GM12875 (cell line): ENCODE measurements at regions not wholly inside any gene's neighbourhood (a gene's known extent, or its start where the extent isn't known, plus 50 kb on each side); places are given as distances from the start of the nearest gene placed in this dataset.
"Not testable (repeated sequence)": the region's sequence is repeated elsewhere in the genome, so short reads cannot be mapped to it uniquely, and the experiment has no call there.

ENCODE experiments used
- H3K4me3 ChIP-seq: one replicate; pipeline ENCODE4 v1.5.1; 2011; ENCODE audit warnings: low read depth, low read length, control low read depth
- CTCF ChIP-seq: IDR thresholded peaks from 2 replicates; pipeline ENCODE4 v1.5.1; 2011; ENCODE audit warnings: low read depth, mild to moderate bottlenecking, control low read depth, inconsistent platforms, low read length, moderate library complexity, borderline replicate concordance; ENCODE audit not compliant: insufficient read depth

DNA sequence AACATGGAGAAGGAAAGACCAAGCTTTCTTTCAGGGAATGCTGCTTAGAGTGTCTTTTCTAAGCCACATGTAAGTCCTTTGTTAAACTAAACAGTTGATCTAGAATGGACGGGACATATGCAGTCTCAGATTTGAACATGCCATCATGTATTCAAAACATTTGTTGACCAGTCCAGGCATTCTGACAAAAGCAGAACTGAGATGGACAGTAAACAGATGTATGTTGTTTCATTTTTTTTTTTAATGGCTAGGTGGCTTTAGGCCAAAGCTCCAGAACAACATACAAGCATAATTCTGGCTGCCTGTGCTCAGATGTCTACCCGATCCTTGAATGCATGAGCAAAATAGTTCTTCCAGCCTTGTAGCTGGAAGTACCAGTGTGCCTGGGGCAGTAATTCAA, 1211.4 kb upstream of the FAM98A start:
- no peak for TF ChIP-seq CTCF
- no peak overlapping the region for H3K4me3 ChIP-seq

DNA sequence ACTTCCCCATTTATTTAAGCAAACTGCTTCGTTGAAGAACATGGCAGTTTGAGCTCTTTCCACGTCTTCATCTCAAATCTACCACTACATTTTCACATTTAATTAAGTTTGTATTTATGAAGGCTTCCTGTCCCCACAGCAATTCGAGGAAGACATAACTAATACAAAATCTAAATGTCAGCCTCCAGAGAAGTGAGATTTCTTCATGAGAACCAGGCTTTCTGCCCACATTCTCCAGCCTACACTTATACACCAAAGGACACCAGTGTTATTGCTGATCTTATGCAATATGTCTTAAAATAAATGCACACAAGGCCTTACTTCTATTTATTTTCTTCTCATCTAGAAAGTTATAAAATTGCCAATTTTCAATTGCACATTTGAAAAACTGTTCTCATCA, 1209.3 kb upstream of the FAM98A start:
- H3K4me3 ChIP-seq = no peak overlapping the region
- TF ChIP-seq CTCF = no peak

DNA sequence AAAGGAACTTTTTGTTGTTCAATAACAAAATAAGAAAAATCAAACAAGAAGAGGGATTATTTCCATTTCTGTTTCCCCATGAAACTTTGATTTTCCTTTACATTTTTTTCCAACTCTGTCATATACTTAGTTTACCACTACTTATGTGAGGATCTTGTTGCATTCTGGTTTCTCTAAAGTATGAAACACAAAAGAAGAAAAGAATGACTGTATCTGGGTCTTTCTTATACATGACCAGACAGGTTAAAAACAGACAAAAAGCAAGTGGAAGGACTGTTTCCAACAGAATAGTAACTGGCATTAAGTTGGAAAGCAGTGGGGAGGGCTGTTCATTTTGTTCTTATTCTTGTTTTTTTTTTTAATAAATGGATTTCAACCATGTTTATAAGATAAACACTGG, 1207.8 kb upstream of the FAM98A start:
- H3K4me3 ChIP-seq = no peak overlapping the region
- TF ChIP-seq CTCF = no peak

DNA sequence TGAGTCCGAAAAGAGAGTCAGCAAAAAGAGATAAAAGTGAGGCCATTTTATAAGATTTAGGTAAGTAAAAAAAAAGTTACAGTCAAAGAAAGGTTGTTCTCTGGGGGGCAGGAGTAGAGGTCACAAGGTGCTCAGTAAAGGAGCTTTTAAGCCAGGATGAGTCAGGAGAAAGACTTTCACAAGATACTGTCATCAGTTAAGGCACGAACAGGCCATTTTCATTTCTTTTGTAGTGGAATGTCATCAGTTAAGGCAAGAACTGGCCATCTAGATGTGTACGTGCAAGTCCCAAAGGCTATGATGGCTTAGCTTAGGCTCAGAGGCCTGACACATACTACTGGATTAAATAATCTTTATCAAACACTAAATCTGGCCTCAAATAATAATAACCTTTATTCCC, 1207.3 kb upstream of the FAM98A start:
- no peak for TF ChIP-seq CTCF

DNA sequence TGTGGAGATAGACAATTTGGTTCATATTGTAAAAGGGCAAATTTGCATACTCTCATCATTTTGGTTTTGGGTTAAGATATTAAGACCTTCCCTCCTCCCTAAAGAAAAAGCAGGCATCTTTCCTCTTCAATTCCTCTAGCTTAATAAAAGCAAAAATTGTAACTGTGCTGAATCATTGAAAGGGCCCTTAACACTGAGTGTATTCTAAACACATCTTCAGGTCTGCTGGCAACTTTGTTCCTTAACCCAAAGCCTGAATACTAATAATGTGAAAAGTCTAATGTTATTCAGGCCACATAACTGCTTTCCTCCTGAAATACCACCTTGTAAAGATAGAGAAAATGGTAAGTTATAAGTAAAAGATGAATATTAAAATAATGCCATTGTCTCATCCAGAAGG, 1200.5 kb upstream of the FAM98A start:
- TF ChIP-seq CTCF = no peak

More for the DNA sequence above, 1207.3 kb upstream of the FAM98A start:
- H3K4me3 ChIP-seq = no peak overlapping the region

DNA sequence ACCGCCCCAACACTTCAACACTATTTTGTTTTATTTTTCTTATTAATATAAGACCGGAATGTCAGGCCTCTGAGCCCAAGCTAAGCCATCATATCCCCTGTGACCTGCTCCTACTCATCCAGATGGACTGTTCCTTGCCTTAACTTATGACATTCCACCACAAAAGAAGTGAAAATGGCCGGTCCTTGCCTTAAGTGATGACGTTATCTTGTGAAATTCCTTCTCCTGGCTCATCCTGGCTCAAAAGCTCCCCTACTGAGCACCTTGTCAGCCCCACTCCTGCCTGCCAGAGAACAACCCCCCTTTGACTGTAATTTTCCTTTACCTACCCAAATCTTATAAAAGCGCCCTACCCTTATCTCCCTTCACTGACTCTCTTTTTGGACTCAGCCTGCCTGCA, 1196.5 kb upstream of the FAM98A start:
- H3K4me3 ChIP-seq = not testable (repeated sequence)

More for the DNA sequence above, 1200.5 kb upstream of the FAM98A start:
- no peak overlapping the region for H3K4me3 ChIP-seq

DNA sequence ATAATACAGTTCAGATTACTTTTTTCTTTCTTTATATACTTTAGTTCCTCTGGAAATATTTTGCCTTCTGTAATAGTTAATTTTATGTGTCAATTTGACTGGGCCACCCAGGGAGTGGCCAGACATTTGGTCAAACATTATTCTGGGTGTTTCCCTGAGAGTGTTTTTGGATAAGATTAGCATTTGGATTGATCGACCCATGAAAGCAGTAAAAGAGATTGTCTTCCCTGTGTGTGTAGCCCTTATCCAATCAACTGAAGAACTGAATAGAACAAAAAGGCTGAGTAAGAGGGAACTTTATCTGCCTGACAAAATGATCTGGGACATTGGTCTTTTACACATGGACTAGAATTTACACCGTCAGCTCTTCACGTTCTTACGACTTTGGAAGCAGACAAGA, 1190.1 kb upstream of the FAM98A start:
- no peak for TF ChIP-seq CTCF
- no peak overlapping the region for H3K4me3 ChIP-seq

GRCh38 chr2:34787341-34787740, 1188.2 kb upstream of the FAM98A start:
- TF ChIP-seq CTCF = no peak
- H3K4me3 ChIP-seq = no peak overlapping the region
